ENCODE measurements at regions not wholly inside any gene's neighbourhood (a gene's known extent, or its start where the extent isn't known, plus 50 kb on each side); places are given as distances from the start of the nearest gene placed in this dataset.
A peak's percentile ranks its signal among the peaks of the same experiment; 100 is the strongest.

DNA sequence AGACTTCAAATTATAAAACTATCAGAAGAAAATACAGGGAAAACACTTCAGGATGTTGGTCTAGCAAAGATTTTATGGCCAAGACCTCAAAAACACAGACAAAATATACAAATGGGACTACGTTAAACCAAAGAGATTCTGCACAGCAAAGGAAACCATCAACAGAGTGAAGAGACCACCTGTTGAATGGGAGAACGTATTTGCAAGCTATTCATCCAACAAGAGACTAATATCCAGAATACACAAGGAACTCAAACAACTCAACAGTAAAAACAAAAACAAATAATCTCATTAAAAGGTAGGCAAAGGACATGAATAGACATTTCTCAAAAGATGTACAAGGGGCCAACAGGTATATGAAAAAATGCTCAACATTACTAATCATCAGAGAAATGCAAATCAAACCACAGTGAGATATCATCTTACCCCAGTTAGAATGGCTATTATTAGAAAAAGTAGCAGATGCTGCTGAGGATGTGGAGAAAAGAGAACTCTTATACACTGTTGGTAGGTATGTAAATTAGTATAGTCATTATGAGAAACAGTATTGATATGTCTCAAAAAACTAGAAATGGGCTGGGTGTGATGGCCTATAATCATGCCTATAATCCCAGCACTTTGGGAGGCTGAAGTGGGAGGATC is 112.6 kb downstream of the LRIG2 start:
- 61 to 78% methylated on average over 2 of the region's 2 CpGs for WGBS, 2 donors
- intact Hi-C loops (cut with DNase I), result no loop called here
- TF ChIP-seq, protein P1, sequence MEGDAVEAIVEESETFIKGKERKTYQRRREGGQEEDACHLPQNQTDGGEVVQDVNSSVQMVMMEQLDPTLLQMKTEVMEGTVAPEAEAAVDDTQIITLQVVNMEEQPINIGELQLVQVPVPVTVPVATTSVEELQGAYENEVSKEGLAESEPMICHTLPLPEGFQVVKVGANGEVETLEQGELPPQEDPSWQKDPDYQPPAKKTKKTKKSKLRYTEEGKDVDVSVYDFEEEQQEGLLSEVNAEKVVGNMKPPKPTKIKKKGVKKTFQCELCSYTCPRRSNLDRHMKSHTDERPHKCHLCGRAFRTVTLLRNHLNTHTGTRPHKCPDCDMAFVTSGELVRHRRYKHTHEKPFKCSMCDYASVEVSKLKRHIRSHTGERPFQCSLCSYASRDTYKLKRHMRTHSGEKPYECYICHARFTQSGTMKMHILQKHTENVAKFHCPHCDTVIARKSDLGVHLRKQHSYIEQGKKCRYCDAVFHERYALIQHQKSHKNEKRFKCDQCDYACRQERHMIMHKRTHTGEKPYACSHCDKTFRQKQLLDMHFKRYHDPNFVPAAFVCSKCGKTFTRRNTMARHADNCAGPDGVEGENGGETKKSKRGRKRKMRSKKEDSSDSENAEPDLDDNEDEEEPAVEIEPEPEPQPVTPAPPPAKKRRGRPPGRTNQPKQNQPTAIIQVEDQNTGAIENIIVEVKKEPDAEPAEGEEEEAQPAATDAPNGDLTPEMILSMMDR (IDR thresholded peaks at IDR 0.05), result no peak
- no peak for TF ChIP-seq POLR2A (IDR thresholded peaks at IDR 0.05)
- H3K27me3 ChIP-seq, result no peaks in the 10 kb centered on the region
- H3K9me3 ChIP-seq, result no peaks in the 10 kb centered on the region
- H3K4me1 ChIP-seq, result no peaks in the 10 kb centered on the region
- DNase-seq, result no peak
- H3K4me3 ChIP-seq, result no peak overlapping the region
- H3K36me3 ChIP-seq, result no peaks in the 10 kb centered on the region
- no peak overlapping the region for H3K27ac ChIP-seq

DNA sequence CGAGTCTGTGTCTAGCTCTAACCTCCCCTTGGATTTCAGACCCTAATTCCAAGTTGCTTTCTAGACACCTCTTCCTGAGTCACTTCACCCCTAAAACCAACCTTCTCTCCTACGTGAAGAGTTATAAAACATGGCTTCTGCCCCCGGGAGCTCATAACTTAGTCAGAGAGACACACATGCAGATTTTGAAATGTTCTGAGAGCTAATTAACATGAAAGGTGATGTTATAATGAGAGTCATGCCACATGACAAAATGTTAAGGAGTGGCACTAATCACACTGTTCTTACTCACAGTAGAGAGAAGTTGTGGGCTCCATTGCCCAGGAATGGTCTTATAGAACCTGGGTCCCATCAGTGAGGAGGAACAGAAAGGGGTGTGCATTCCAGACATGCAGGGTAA is 117.1 kb downstream of the LRIG2 start:
- Histone ChIP-seq H3K27me3 (no peaks in the 10 kb centered on the region), H3K4me3 (no peak overlapping the region), H3K36me3 (no peaks in the 10 kb centered on the region), H3K27ac (peak overlapping the region in 1 of 4 donors; percentile 6), H3K9me3 (no peaks in the 10 kb centered on the region), H3K4me1 (peaks cover 0 to 13% (median 0%) of the 10 kb centered on the region in 3 donors)
- DNase-seq, result no peak
- 74 to 84% methylated on average over 3 of the region's 3 CpGs for WGBS, 2 donors
- intact Hi-C loops (cut with DNase I), result no loop called here
- no peak for TF ChIP-seq POLR2A (IDR thresholded peaks at IDR 0.05)
- TF ChIP-seq, protein P1 (IDR thresholded peaks at IDR 0.05), result no peak

DNA sequence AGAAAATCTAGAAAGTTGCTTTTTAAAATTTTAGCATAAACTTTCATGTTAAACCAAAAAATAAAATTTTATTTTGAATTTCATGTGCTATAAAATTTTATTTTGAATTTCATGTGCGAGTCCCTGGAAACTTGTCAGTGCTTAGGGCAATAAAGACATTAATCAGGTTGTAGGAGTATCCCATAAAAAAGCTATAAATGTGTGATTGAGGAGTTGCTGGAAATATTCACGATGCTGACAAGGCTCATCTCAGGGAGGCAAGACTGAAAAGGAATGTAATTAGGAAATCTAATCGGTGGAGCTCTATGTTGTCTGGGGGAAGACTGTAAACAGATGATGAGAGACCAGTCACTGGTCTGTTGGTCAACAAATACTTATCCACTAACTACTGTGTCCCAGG is 117.9 kb downstream of the LRIG2 start:
- H3K9me3 ChIP-seq, result no peaks in the 10 kb centered on the region
- no peaks in the 10 kb centered on the region for H3K27me3 ChIP-seq
- peak overlapping the region; percentile 53 to 78 (median 67) for H3K27ac ChIP-seq
- DNase-seq, result no peak
- intact Hi-C loops (cut with DNase I), result no loop called here
- TF ChIP-seq, protein P1 (IDR thresholded peaks at IDR 0.05), result no peak
- TF ChIP-seq POLR2A (IDR thresholded peaks at IDR 0.05), result no peak
- H3K4me1 ChIP-seq, result peaks cover 0 to 22% (median 0%) of the 10 kb centered on the region in 3 donors
- peak overlapping the region in 1 of 4 donors; percentile 40 for H3K4me3 ChIP-seq
- 74 to 87% methylated on average over 3 of the region's 3 CpGs for WGBS, 2 donors
- no peaks in the 10 kb centered on the region for H3K36me3 ChIP-seq

DNA sequence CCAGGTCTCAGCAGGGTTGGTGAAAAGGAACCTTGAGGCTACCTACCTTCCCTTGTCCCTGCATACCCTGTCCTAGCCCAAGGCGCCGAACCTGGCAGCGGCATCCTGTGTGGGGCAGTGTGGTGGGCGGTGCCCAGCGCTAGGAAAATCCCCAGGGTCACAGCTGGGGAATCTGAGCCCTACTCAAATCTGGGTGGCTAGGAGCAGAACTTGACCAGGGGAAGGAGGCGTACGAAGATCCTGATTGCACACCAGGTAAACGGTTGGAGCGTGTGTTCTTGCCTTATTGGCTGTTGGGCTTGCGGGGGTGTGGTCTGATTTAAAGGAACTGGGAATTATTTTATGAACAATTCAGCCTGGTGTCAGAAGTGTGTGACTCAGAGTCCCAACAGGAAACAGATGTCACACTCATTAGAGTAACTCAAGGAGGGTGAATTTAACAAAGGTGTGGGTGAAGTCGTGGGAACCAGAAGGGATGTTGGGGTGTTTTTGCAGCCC is 118.6 kb downstream of the LRIG2 start:
- Histone ChIP-seq H3K27me3 (no peaks in the 10 kb centered on the region), H3K4me1 (peaks cover 0 to 29% (median 0%) of the 10 kb centered on the region in 3 donors), H3K36me3 (no peaks in the 10 kb centered on the region), H3K9me3 (no peaks in the 10 kb centered on the region), H3K4me3 (peak overlapping the region in 1 of 4 donors; percentile 40), H3K27ac (peak overlapping the region; percentile 53 to 78 (median 70))
- intact Hi-C loops (cut with DNase I), result no loop called here
- WGBS, 2 donors, result 79 to 81% methylated on average over 6 of the region's 11 CpGs
- TF ChIP-seq POLR2A (IDR thresholded peaks at IDR 0.05), result peak in 1 of 4 donors; percentile 39
- TF ChIP-seq, protein P1 (IDR thresholded peaks at IDR 0.05), result no peak
- no peak for DNase-seq

DNA sequence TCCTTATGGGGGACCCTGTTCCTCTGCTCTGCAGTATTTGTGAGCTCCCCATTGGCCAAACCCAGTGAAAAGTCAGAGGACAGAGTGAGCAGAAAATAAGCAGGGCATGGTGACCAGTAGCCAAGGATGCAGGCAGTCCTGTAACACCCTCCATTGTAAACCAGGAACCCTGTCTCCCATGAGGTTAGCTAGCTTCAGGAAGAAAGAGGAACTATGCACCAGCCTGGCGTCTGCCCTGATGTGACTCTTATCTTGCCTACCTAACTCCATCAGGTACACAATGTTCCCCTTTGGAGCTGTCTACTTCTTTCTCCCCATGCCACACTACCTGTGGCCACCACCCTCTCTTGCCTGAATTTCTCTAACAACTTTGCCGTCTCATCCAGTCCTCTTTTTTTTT is 119.2 kb downstream of the LRIG2 start:
- whole genome bisulfite sequencing, 2 donors, result 78% methylated on average over 2 of the region's 2 CpGs
- Histone ChIP-seq H3K36me3 (no peaks in the 10 kb centered on the region), H3K9me3 (no peaks in the 10 kb centered on the region), H3K4me1 (peaks cover 0 to 35% (median 2%) of the 10 kb centered on the region in 3 donors), H3K27ac (peak overlapping the region; percentile 53 to 78 (median 70)), H3K4me3 (no peak overlapping the region), H3K27me3 (no peaks in the 10 kb centered on the region)
- TF ChIP-seq, protein P1 (IDR thresholded peaks at IDR 0.05), result no peak
- TF ChIP-seq POLR2A (IDR thresholded peaks at IDR 0.05), result no peak
- intact Hi-C loops (cut with DNase I), result no loop called here
- no peak for DNase-seq

All from esophagus squamous epithelium (tissue), 5 donors.